Keratinocyte (primary cell): ENCODE measurements at regions not wholly inside any gene's neighbourhood (a gene's known extent, or its start where the extent isn't known, plus 50 kb on each side); places are given as distances from the start of the nearest gene placed in this dataset.
"Not testable (repeated sequence)": the region's sequence is repeated elsewhere in the genome, so short reads cannot be mapped to it uniquely, and the experiment has no call there.

ENCODE experiments used
- DNase-seq: peaks from one replicate; pipeline ENCODE4 v3.0.0-alpha.2; 2011; ENCODE audit warnings: low read depth, missing footprints, low spot score
- FAIRE-seq: peaks from 2 replicates; lab custom pipeline; 2011; peaks lifted over from hg19 to GRCh38; lab: Jason Lieb, UNC
- H2AFZ ChIP-seq: 2 replicates; pipeline ENCODE4 v1.6.0; 2012; ENCODE audit warnings: low read length, control low read depth, inconsistent platforms; ENCODE audit not compliant: control insufficient read depth
- H3K27ac ChIP-seq: 2 replicates; pipeline ENCODE4 v1.5.1; 2011; ENCODE audit warnings: low read length; ENCODE audit not compliant: control insufficient read depth, insufficient read depth
- H3K27me3 ChIP-seq: 3 replicates; pipeline ENCODE4 v1.6.0; 2011; ENCODE audit warnings: low read length; ENCODE audit not compliant: control insufficient read depth, insufficient read depth; ENCODE audit errors: extremely low read depth
- H3K36me3 ChIP-seq, 2 experiments: 2 replicates in 1 of 2; 3 replicates in 1 of 2; pipeline ENCODE4 v1.5.1; 2011; ENCODE audit warnings: low read length in 2 of 2, mild to moderate bottlenecking in 1 of 2; ENCODE audit not compliant: control insufficient read depth in 2 of 2, insufficient read depth in 2 of 2; ENCODE audit errors: extremely low read depth in 1 of 2
- H3K4me1 ChIP-seq: 3 replicates; pipeline ENCODE4 v1.5.1; 2011; ENCODE audit warnings: low read length; ENCODE audit not compliant: control insufficient read depth, insufficient read depth; ENCODE audit errors: extremely low read depth
- H3K4me2 ChIP-seq: 3 replicates; pipeline ENCODE4 v1.6.0; 2011; ENCODE audit warnings: low read depth, low read length; ENCODE audit not compliant: control insufficient read depth, insufficient read depth; ENCODE audit errors: extremely low read depth
- H3K4me3 ChIP-seq, 3 experiments: fragments of 200-600 bp in 1 of 3; sonication (generic) in 1 of 3; 2 replicates in 2 of 3; 3 replicates in 1 of 3; pipeline ENCODE4 v1.5.1; 2011 to 2016; ENCODE audit warnings: low read length in 3 of 3, mild to moderate bottlenecking in 3 of 3, control low read depth in 2 of 3, inconsistent platforms in 1 of 3, low read depth in 1 of 3, mixed read lengths in 1 of 3, mixed run types in 1 of 3, moderate library complexity in 1 of 3; ENCODE audit not compliant: control insufficient read depth in 2 of 3, insufficient read depth in 2 of 3; ENCODE audit errors: extremely low read depth in 1 of 3
- H3K79me2 ChIP-seq: 2 replicates; pipeline ENCODE4 v1.6.0; 2012; ENCODE audit warnings: low read length; ENCODE audit not compliant: control insufficient read depth, insufficient read depth
- H3K9ac ChIP-seq: 3 replicates; pipeline ENCODE4 v1.6.0; 2011; ENCODE audit warnings: low read length; ENCODE audit not compliant: control insufficient read depth, insufficient read depth; ENCODE audit errors: extremely low read depth
- H3K9me1 ChIP-seq: 3 replicates; pipeline ENCODE4 v1.6.0; 2011; ENCODE audit warnings: low read length; ENCODE audit not compliant: control insufficient read depth, insufficient read depth; ENCODE audit errors: extremely low read depth
- H3K9me3 ChIP-seq: 2 replicates; pipeline ENCODE4 v1.5.1; 2012; ENCODE audit warnings: low read depth, low read length; ENCODE audit not compliant: control insufficient read depth
- H4K20me1 ChIP-seq: 3 replicates; pipeline ENCODE4 v1.6.0; 2011; ENCODE audit warnings: low read length; ENCODE audit not compliant: control insufficient read depth, insufficient read depth; ENCODE audit errors: extremely low read depth
- EZH2 ChIP-seq: IDR thresholded peaks from one replicate; pipeline ENCODE4 v1.6.1; 2012; ENCODE audit warnings: inconsistent platforms, mild to moderate bottlenecking, low read length, moderate library complexity
- dilution Hi-C: fragments of 300-500 bp; cut with MboI; formaldehyde crosslinking; loops from one replicate; pipeline ENCODE4 v1.7.0; 2020; ENCODE audit warnings: low sequenced_read_pairs; ENCODE audit not compliant: extremely low pct_ligation_motif_present
- TF ChIP-seq, protein P1 (sequence below), 3 experiments: IDR thresholded peaks in 1 of 3; conservative IDR thresholded peaks in 1 of 3; optimal IDR thresholded peaks in 1 of 3; 2 replicates in 2 of 3; 3 replicates in 1 of 3; pipeline versions ENCODE3 to v1.5.1; 2011; ENCODE audit warnings: low read length in 3 of 3, mild to moderate bottlenecking in 3 of 3, moderate library complexity in 2 of 3, control low read depth in 1 of 3, inconsistent platforms in 1 of 3; ENCODE audit not compliant: insufficient read depth in 2 of 3; ENCODE audit errors: extremely low read depth in 1 of 3

DNA sequence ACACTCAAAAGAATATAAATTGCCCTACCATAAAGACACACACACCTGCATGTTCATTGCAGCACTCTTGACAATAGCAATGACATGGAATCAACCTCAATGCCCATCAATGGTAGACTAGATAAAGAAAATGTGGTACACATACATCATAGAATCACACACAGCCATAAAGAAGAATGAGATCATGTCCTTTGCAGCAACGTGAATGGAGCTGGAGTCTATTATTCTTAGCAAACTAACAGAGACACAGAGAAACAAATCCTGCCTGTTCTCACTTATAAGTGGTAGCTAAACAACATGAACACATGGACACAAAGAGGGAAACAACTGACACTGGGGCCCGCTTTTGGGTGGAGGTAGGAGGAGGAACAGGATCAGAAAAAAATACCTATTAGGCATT lies 2062.2 kb upstream of the CDH6 start:
- Histone ChIP-seq H3K27me3 (no peaks in the 10 kb centered on the region), H3K79me2 (no peaks in the 10 kb centered on the region), H3K9me3 (no peaks in the 10 kb centered on the region), H3K9ac (no peak overlapping the region), H4K20me1 (no peaks in the 10 kb centered on the region), H3K4me1 (no peaks in the 10 kb centered on the region), H3K9me1 (no peaks in the 10 kb centered on the region), H3K27ac (no peak overlapping the region), H2AFZ (no peak overlapping the region), H3K4me3 (no peak overlapping the region), H3K4me2 (no peak overlapping the region), H3K36me3 (no peaks in the 10 kb centered on the region)
- dilution Hi-C loops = no loop called here
- FAIRE-seq = no peak
- no peak for DNase-seq
- TF ChIP-seq, protein P1, sequence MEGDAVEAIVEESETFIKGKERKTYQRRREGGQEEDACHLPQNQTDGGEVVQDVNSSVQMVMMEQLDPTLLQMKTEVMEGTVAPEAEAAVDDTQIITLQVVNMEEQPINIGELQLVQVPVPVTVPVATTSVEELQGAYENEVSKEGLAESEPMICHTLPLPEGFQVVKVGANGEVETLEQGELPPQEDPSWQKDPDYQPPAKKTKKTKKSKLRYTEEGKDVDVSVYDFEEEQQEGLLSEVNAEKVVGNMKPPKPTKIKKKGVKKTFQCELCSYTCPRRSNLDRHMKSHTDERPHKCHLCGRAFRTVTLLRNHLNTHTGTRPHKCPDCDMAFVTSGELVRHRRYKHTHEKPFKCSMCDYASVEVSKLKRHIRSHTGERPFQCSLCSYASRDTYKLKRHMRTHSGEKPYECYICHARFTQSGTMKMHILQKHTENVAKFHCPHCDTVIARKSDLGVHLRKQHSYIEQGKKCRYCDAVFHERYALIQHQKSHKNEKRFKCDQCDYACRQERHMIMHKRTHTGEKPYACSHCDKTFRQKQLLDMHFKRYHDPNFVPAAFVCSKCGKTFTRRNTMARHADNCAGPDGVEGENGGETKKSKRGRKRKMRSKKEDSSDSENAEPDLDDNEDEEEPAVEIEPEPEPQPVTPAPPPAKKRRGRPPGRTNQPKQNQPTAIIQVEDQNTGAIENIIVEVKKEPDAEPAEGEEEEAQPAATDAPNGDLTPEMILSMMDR (optimal IDR thresholded peaks at IDR 0.05 in 1 of 3, IDR thresholded peaks at IDR 0.05 in 1 of 3, conservative IDR thresholded peaks at IDR 0.05 in 1 of 3; ENCODE audit: extremely low read depth in 1 of 3, insufficient read depth in 2 of 3, low read length in 3 of 3) = no peak
- no peak for TF ChIP-seq EZH2

DNA sequence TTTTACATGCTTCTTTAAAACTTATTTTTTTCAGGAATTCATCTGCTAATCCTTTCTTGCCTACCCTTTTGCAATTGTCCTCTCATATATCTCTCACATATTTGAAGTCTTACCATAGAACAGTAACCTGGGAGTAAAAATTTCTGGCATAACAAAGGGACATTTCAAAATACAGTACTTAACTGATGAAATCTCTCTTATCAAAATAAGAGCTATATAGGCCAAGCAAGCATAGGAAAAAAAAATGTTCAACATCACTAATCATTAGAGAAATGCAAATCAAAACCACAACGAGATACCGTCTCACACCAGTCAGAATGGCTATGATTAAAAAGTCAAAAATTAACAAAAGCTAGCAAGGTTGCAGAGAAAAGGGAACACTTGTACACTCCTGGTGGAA lies 2062.7 kb upstream of the CDH6 start:
- H3K79me2 ChIP-seq = no peaks in the 10 kb centered on the region
- no peak overlapping the region for H3K4me2 ChIP-seq
- dilution Hi-C loops = no loop called here
- no peaks in the 10 kb centered on the region for H3K27me3 ChIP-seq
- no peaks in the 10 kb centered on the region for H3K36me3 ChIP-seq
- no peak overlapping the region for H2AFZ ChIP-seq
- DNase-seq (no peak), FAIRE-seq (no peak)
- H4K20me1 ChIP-seq = no peaks in the 10 kb centered on the region
- no peaks in the 10 kb centered on the region for H3K4me1 ChIP-seq
- no peak for TF ChIP-seq EZH2
- TF ChIP-seq, protein P1 (optimal IDR thresholded peaks at IDR 0.05 in 1 of 3, IDR thresholded peaks at IDR 0.05 in 1 of 3, conservative IDR thresholded peaks at IDR 0.05 in 1 of 3; ENCODE audit: extremely low read depth in 1 of 3, insufficient read depth in 2 of 3, low read length in 3 of 3) = no peak
- no peak overlapping the region for H3K9ac ChIP-seq
- no peak overlapping the region for H3K27ac ChIP-seq
- no peaks in the 10 kb centered on the region for H3K9me1 ChIP-seq
- H3K9me3 ChIP-seq = no peaks in the 10 kb centered on the region
- H3K4me3 ChIP-seq = no peak overlapping the region

DNA sequence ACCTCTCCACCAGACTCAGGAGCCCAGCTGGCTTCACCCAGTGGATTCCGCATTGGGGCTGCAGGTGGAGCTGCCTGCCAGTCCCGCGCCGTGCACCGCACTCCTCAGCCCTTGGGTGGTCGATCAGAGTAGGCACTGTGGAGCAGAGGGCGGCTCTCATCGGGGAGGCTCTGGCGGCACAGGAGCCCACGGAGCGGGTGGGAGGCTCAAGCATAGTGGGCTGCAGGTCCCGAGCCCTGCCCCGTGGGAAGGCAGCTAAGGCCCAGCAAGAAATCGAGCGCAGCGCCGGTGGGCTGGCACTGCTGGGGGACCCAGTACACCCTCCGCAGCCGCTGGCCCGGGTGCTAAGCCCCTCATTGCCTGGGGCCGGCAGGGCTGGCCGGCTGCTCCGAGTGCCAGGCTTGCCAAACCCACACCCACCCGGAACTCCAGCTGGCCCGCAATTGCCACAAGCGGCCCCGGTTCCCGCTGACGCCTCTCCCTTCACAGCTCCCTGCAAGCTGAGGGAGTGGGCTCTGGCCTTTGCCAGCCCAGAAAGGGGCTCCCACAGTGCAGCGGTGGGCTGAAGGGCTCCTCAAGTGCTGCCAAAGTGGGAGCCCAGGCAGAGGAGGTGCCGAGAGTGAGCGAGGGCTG lies 2065.8 kb upstream of the CDH6 start:
- not testable (repeated sequence) for H3K36me3 ChIP-seq

DNA sequence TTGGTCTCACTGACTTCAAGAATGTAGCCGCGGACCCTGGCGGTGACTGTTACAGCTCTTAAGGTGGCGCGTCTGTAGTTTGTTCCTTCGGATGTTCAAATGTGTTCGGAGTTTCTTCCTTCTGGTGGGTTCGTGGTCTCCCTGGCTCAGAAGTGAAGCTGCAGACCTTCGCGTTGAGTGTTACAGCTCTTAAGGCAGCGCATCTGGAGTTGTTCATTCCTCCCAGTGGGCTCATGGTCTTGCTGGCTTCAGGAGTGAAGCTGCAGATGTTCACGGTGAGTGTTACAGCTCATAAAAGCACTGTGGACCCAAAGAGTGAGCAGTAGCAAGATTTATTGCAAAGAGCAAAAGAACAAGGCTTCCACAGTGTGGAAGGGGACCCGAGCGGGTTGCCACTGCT lies 2067.0 kb upstream of the CDH6 start:
- dilution Hi-C loops, H3K79me2 ChIP-seq, H3K4me3 ChIP-seq, H3K4me1 ChIP-seq, DNase-seq, H3K9me1 ChIP-seq, H3K9me3 ChIP-seq, H2AFZ ChIP-seq, H4K20me1 ChIP-seq, H3K4me2 ChIP-seq, H3K36me3 ChIP-seq, H3K27me3 ChIP-seq, H3K9ac ChIP-seq, H3K27ac ChIP-seq, FAIRE-seq: not testable (repeated sequence)

More for the DNA sequence above, 2065.8 kb upstream of the CDH6 start:
- H4K20me1 ChIP-seq, H3K27me3 ChIP-seq, H3K9me3 ChIP-seq, H3K9ac ChIP-seq, FAIRE-seq, H3K27ac ChIP-seq, DNase-seq, H3K79me2 ChIP-seq, dilution Hi-C loops, H3K4me1 ChIP-seq, H3K9me1 ChIP-seq, H2AFZ ChIP-seq, H3K4me3 ChIP-seq, H3K4me2 ChIP-seq: not testable (repeated sequence)
